Keratinocyte (primary cell): ENCODE measurements at regions not wholly inside any gene's neighbourhood (a gene's known extent, or its start where the extent isn't known, plus 50 kb on each side); places are given as distances from the start of the nearest gene placed in this dataset.

ENCODE experiments used
- CTCF ChIP-seq, 3 experiments: IDR thresholded peaks in 1 of 3; conservative IDR thresholded peaks in 1 of 3; optimal IDR thresholded peaks in 1 of 3; 2 replicates in 2 of 3; 3 replicates in 1 of 3; pipeline versions ENCODE3 to v1.5.1; 2011; ENCODE audit warnings: low read length in 3 of 3, mild to moderate bottlenecking in 3 of 3, moderate library complexity in 2 of 3, control low read depth in 1 of 3, inconsistent platforms in 1 of 3; ENCODE audit not compliant: insufficient read depth in 2 of 3; ENCODE audit errors: extremely low read depth in 1 of 3
- EZH2 ChIP-seq: IDR thresholded peaks from one replicate; pipeline ENCODE4 v1.6.1; 2012; ENCODE audit warnings: inconsistent platforms, mild to moderate bottlenecking, low read length, moderate library complexity

GRCh38 chr3:189109145-189109544, 62.6 kb upstream of the TPRG1 start:
- TF ChIP-seq CTCF (optimal IDR thresholded peaks at IDR 0.05 in 1 of 3, IDR thresholded peaks at IDR 0.05 in 1 of 3, conservative IDR thresholded peaks at IDR 0.05 in 1 of 3; ENCODE audit: extremely low read depth in 1 of 3, insufficient read depth in 2 of 3, low read length in 3 of 3) (no peak), EZH2 (no peak)
